GM12875 (cell line): ENCODE measurements at regions not wholly inside any gene's neighbourhood (a gene's known extent, or its start where the extent isn't known, plus 50 kb on each side); places are given as distances from the start of the nearest gene placed in this dataset.

Experiments used
- H3K4me3 ChIP-seq: one replicate; pipeline ENCODE4 v1.5.1; 2011; ENCODE audit warnings: low read depth, low read length, control low read depth
- TF ChIP-seq, protein P1 (sequence below): IDR thresholded peaks from 2 replicates; pipeline ENCODE4 v1.5.1; 2011; ENCODE audit warnings: low read depth, mild to moderate bottlenecking, control low read depth, inconsistent platforms, low read length, moderate library complexity, borderline replicate concordance; ENCODE audit not compliant: insufficient read depth

DNA sequence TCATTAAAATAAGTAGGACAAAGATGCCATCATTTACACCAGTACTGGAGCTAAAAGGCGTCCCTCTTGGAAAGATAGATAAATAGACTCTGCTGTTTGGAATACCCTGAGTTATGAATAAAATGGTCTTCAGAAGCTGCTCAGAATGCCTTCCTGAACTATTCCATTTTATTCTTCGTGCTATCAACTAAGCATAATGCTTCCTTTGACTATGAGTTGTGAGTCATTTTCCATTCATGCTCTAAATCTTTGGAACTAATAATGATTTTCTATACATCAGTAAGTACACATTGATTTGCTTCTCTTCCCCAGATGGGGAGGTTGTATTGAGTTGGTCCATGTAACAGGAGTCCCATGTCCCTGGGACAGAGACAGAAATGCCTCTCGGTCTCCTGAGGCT lies 98.3 kb upstream of the PDE7B start:
- TF ChIP-seq, protein P1, sequence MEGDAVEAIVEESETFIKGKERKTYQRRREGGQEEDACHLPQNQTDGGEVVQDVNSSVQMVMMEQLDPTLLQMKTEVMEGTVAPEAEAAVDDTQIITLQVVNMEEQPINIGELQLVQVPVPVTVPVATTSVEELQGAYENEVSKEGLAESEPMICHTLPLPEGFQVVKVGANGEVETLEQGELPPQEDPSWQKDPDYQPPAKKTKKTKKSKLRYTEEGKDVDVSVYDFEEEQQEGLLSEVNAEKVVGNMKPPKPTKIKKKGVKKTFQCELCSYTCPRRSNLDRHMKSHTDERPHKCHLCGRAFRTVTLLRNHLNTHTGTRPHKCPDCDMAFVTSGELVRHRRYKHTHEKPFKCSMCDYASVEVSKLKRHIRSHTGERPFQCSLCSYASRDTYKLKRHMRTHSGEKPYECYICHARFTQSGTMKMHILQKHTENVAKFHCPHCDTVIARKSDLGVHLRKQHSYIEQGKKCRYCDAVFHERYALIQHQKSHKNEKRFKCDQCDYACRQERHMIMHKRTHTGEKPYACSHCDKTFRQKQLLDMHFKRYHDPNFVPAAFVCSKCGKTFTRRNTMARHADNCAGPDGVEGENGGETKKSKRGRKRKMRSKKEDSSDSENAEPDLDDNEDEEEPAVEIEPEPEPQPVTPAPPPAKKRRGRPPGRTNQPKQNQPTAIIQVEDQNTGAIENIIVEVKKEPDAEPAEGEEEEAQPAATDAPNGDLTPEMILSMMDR: no peak
- no peak overlapping the region for H3K4me3 ChIP-seq

DNA sequence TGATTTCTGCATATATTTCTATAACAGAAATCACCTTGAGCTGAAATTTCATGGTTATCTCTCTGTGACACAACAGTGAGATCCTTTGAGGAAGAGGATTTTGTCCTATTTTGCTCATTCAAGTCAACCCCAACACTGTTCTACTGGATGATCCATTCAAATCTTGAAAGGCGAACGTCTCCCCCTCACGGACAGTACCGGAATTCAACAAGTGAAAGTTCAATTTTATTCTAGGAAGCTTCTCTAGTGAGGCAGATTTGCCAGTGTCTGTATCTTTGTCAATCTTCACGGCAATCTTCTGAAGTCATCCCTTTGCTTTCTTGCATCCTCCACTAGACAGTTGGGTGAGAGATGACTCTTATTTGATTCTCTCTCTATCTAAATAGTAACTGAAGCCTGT lies 91.7 kb upstream of the PDE7B start:
- TF ChIP-seq, protein P1: no peak
- no peak overlapping the region for H3K4me3 ChIP-seq

DNA sequence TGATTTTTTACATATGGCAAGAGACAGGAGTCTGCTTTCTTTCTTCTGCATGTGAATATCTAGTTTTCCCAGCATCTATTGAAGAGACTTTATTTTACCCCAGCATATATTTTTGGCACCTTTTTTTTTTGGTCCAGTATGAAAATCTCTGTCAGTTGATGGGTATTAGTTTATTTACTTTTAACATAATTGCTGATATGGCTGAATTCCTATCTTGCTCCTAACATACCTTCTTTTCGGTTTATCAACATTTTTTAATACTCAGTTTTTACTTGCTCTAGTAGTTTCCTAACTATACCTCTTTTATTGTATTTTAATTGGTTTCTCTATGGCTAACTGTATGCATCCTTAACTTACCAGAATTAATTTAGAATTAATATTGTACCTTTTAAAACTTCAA lies 77.5 kb upstream of the PDE7B start:
- H3K4me3 ChIP-seq: no peak overlapping the region
- TF ChIP-seq, protein P1: no peak

DNA sequence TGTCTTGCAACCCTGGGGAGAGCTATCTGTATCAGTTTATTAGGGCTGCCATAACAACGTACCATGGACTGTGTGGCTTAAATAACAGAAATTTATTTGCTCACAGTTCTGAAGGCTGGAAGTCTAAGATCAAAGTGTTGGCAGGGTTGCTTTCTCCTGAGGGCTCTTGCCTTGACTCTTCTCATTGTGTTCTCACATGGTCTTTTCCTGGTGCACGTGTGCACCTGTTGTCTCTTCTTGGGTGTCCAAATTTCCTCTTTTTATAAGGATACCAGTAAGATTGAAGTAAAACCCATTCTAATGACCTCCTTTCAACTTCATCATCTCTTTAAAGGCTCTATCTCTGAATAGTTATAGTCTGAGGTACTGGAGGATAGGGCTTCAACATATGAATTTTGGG lies 72.3 kb upstream of the PDE7B start:
- no peak overlapping the region for H3K4me3 ChIP-seq
- TF ChIP-seq, protein P1: no peak

DNA sequence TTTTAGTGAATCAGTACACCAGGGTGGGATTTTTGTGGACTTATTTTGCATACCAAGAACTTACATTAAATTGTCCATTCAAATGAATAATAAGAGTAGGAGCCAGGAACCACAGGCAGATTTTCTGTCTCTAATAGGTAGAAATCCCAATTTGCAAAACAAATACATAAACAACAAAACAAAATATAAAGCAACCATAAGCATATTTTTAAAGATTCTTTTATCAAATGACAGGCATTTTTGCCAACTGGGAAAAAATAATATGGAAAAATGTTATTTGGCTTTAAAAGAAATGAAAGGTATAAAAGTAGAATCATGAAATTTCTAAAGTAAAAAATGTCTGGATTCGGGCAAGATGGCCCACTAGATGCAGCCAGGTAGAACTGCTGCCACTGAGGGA lies 71.2 kb upstream of the PDE7B start:
- H3K4me3 ChIP-seq: no peak overlapping the region
- TF ChIP-seq, protein P1: no peak

DNA sequence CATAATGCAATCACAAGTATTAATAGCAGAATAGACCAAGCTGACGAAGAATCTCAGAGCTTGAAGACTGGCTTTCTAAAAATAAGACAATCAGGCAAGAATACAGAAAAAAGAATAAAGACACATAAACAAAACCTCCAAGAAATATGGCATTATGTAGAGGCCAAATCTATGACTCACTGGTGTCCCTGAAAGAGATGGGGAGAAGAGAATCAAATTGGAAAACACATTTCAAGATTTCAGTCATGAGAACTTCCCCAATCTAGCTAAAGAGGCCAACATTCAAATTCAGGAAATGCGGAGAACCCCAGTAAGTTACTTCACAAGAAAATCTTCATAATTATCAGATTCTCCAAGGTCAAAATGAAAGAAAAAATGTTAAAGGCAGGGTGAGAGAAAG lies 69.0 kb upstream of the PDE7B start:
- H3K4me3 ChIP-seq: no peak overlapping the region
- TF ChIP-seq, protein P1: no peak

DNA sequence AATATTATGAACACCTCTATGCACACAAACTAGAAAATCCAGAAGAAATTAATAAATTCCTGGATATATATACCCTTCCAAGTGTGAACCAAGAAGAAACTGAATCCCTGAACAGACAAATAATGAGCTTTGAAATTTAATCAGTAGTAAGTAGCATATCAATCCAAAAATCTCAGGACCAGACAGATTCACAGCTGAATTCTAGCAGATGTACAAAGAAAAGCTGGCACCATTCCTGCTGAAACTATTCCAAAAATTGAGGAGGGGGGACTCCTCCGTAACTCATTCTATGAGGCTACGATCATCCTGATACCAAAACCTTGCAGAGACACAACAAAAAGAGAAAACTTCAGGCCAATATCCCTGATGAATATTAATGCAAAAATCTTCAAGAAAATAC lies 67.0 kb upstream of the PDE7B start:
- TF ChIP-seq, protein P1: no peak
- no peak overlapping the region for H3K4me3 ChIP-seq
